H9 (cell line): ENCODE measurements at regions not wholly inside any gene's neighbourhood (a gene's known extent, or its start where the extent isn't known, plus 50 kb on each side); places are given as distances from the start of the nearest gene placed in this dataset.

Experiments used
- DNase-seq: peaks from one replicate; pipeline ENCODE4 v3.0.0-alpha.2; 2017
- H2AFZ ChIP-seq: one replicate; pipeline ENCODE4 v1.6.1; 2013; ENCODE audit warnings: mild to moderate bottlenecking, low read length, control low read depth, moderate library complexity
- H2AK5ac ChIP-seq: 2 replicates; pipeline ENCODE4 v1.6.1; 2013; ENCODE audit warnings: low read length, control low read depth, mixed read lengths; ENCODE audit not compliant: insufficient read length
- H2BK120ac ChIP-seq: one replicate; pipeline ENCODE4 v1.6.1; 2013; ENCODE audit warnings: low read depth, mild to moderate bottlenecking, low read length, control low read depth, inconsistent platforms; ENCODE audit not compliant: poor library complexity, severe bottlenecking
- H2BK12ac ChIP-seq: 2 replicates; pipeline ENCODE4 v1.6.1; 2013; ENCODE audit warnings: low read length, control low read depth, mixed read lengths, low read depth; ENCODE audit not compliant: insufficient read length
- H2BK15ac ChIP-seq: 2 replicates; pipeline ENCODE4 v1.6.1; 2013; ENCODE audit warnings: low read depth, low read length, control low read depth
- H2BK20ac ChIP-seq: one replicate; pipeline ENCODE4 v1.6.1; 2013; ENCODE audit warnings: low read depth, mild to moderate bottlenecking, low read length, control low read depth, inconsistent platforms; ENCODE audit not compliant: poor library complexity, severe bottlenecking
- H2BK5ac ChIP-seq: 2 replicates; pipeline ENCODE4 v1.6.1; 2013; ENCODE audit warnings: low read length, control low read depth, mixed read lengths; ENCODE audit not compliant: insufficient read length
- H3K14ac ChIP-seq: 2 replicates; pipeline ENCODE4 v1.6.1; 2013; ENCODE audit warnings: low read length, control low read depth; ENCODE audit not compliant: insufficient read depth
- H3K18ac ChIP-seq: 2 replicates; pipeline ENCODE4 v1.6.1; 2013; ENCODE audit warnings: low read depth, mild to moderate bottlenecking, mixed read lengths, low read length, control low read depth; ENCODE audit not compliant: insufficient read length
- H3K23ac ChIP-seq: 2 replicates; pipeline ENCODE4 v1.6.1; 2013; ENCODE audit warnings: low read length, control low read depth, mixed read lengths, low read depth; ENCODE audit not compliant: insufficient read length
- H3K23me2 ChIP-seq: 2 replicates; pipeline ENCODE4 v1.6.1; 2013; ENCODE audit warnings: low read depth, mild to moderate bottlenecking, mixed read lengths, low read length, control low read depth; ENCODE audit not compliant: insufficient read length, poor library complexity, severe bottlenecking
- H3K27ac ChIP-seq: 2 replicates; pipeline ENCODE4 v1.5.1; 2013; ENCODE audit warnings: low read length, control low read depth, mixed read lengths, low read depth; ENCODE audit not compliant: insufficient read length
- H3K27me3 ChIP-seq: 2 replicates; pipeline ENCODE4 v1.6.1; 2013; ENCODE audit warnings: low read length, control low read depth, inconsistent platforms; ENCODE audit not compliant: insufficient read depth
- H3K4ac ChIP-seq: 2 replicates; pipeline ENCODE4 v1.6.1; 2013; ENCODE audit warnings: low read depth, mild to moderate bottlenecking, control low read depth, inconsistent platforms, low read length, moderate library complexity
- H3K4me1 ChIP-seq: 2 replicates; pipeline ENCODE4 v1.6.1; 2013; ENCODE audit warnings: low read length, control low read depth, inconsistent platforms; ENCODE audit not compliant: insufficient read depth
- H3K4me2 ChIP-seq: 2 replicates; pipeline ENCODE4 v1.6.1; 2013; ENCODE audit warnings: low read length, control low read depth, mixed read lengths; ENCODE audit not compliant: insufficient read length, insufficient read depth
- H3K56ac ChIP-seq: 2 replicates; pipeline ENCODE4 v1.6.1; 2013; ENCODE audit warnings: low read depth, mild to moderate bottlenecking, mixed read lengths, low read length, control low read depth; ENCODE audit not compliant: insufficient read length
- H3K79me1 ChIP-seq: 2 replicates; pipeline ENCODE4 v1.6.1; 2013; ENCODE audit warnings: low read depth, mild to moderate bottlenecking, moderate library complexity, low read length, control low read depth, inconsistent platforms; ENCODE audit not compliant: insufficient read depth, poor library complexity, severe bottlenecking
- H3K79me2 ChIP-seq: 2 replicates; pipeline ENCODE4 v1.6.1; 2013; ENCODE audit warnings: low read length, control low read depth, inconsistent platforms; ENCODE audit not compliant: insufficient read depth
- H3K9ac ChIP-seq: 2 replicates; pipeline ENCODE4 v1.6.1; 2013; ENCODE audit warnings: low read length, control low read depth, mixed read lengths; ENCODE audit not compliant: insufficient read length; ENCODE audit errors: extremely low read depth
- H3K9me3 ChIP-seq: one replicate; pipeline ENCODE4 v1.6.1; 2013; ENCODE audit warnings: low read depth, low read length, inconsistent platforms; ENCODE audit not compliant: control insufficient read depth
- H3T11ph ChIP-seq: one replicate; pipeline ENCODE4 v1.6.1; 2013; ENCODE audit warnings: mild to moderate bottlenecking, low read length, control low read depth, inconsistent platforms
- H4K20me1 ChIP-seq: one replicate; pipeline ENCODE4 v1.6.1; 2013; ENCODE audit not compliant: control insufficient read depth, insufficient read length, insufficient read depth
- H4K5ac ChIP-seq: 2 replicates; pipeline ENCODE4 v1.6.1; 2013; ENCODE audit warnings: low read depth, mild to moderate bottlenecking, mixed read lengths, low read length, control low read depth; ENCODE audit not compliant: insufficient read length
- H4K8ac ChIP-seq: replicated peaks from 2 replicates; pipeline ENCODE4 v1.6.1; 2013; ENCODE audit warnings: low read length, control low read depth, mixed read lengths, low read depth; ENCODE audit not compliant: insufficient read length
- H4K91ac ChIP-seq: 2 replicates; pipeline ENCODE4 v1.6.1; 2013; ENCODE audit warnings: low read depth, mild to moderate bottlenecking, moderate library complexity, mixed read lengths, low read length, control low read depth; ENCODE audit not compliant: insufficient read length
- H3K27ac Mint-ChIP-seq, 3 experiments: 2 replicates in 2 of 3; 3 replicates in 1 of 3; pipeline ENCODE4 v1.8.0; 2020 to 2021; ENCODE audit warnings: mixed read lengths in 3 of 3, mild to moderate bottlenecking in 1 of 3, moderate library complexity in 1 of 3
- H3K27me3 Mint-ChIP-seq: 2 replicates; pipeline ENCODE4 v1.8.0; 2021; ENCODE audit warnings: low read depth, mild to moderate bottlenecking, moderate library complexity, mixed read lengths
- H3K36me3 Mint-ChIP-seq, 3 experiments: 2 replicates in 2 of 3; 3 replicates in 1 of 3; pipeline ENCODE4 v1.8.0; 2020 to 2021; ENCODE audit warnings: low read depth in 3 of 3, mixed read lengths in 3 of 3; ENCODE audit not compliant: insufficient read depth in 1 of 3
- H3K4me1 Mint-ChIP-seq, 2 experiments: 2 replicates each; pipeline ENCODE4 v1.8.0; 2020; ENCODE audit warnings: mixed read lengths in 2 of 2
- H3K4me3 Mint-ChIP-seq, 2 experiments: 2 replicates in 1 of 2; 3 replicates in 1 of 2; pipeline ENCODE4 v1.8.0; 2020 to 2021; ENCODE audit warnings: mild to moderate bottlenecking in 2 of 2, mixed read lengths in 2 of 2, moderate library complexity in 1 of 2
- H3K9me3 Mint-ChIP-seq, 2 experiments: 2 replicates in 1 of 2; 3 replicates in 1 of 2; pipeline ENCODE4 v1.8.0; 2020; ENCODE audit warnings: mild to moderate bottlenecking in 2 of 2, mixed read lengths in 2 of 2, moderate library complexity in 1 of 2
- WGBS: extraction: QIAGEN DNeasy Blood & Tissue Kit; methylation state at CpG from one replicate; pipeline ENCODE4 v1.1.7; 2013; ENCODE audit warnings: missing lambda C conversion rate, low lambda C conversion rate, mixed read lengths; ENCODE audit not compliant: insufficient read length; ENCODE audit errors: extremely low coverage; 5-methylcytosine and 5-hydroxymethylcytosine counted together
- TF ChIP-seq, protein P1 (sequence below): fragments of 200-600 bp; sonication (generic); conservative IDR thresholded peaks from 3 replicates; pipeline ENCODE4 v1.8.0; 2021; ENCODE audit warnings: antibody characterized with exemption, mild to moderate bottlenecking

DNA sequence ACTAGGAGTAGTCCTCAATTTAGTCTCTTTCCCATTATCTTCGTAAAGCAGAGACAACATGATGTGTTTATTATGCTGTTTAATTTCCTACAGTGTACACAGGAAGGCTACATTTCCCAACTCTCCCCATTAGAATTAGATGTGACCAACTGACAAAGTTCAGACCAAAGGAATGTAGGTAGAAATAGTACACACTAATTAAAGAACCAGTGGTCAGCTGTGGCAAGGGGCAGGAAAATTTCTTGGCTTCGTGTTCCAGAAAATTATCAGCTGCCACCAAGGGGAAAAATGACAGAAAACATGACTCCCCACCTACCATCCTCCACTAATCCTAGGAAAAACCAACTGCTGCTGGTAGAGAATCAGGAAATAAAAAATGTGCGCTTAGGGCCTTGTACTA is 125.6 kb downstream of the PPP1R3A start:
- H3K23ac ChIP-seq: no peak overlapping the region
- no peak overlapping the region for H4K91ac ChIP-seq
- no peaks in the 10 kb centered on the region for H3K27me3 ChIP-seq
- no peak for DNase-seq
- no CpG with 5 or more reads among the region's 3 CpGs for WGBS
- no peaks in the 10 kb centered on the region; a peak in 1 of 5 replicates for H3K9me3 Mint-ChIP-seq
- H3K4me2 ChIP-seq: no peak overlapping the region
- H3K56ac ChIP-seq: no peak overlapping the region
- H2BK120ac ChIP-seq: no peak overlapping the region
- no peak overlapping the region for H4K5ac ChIP-seq
- TF ChIP-seq, protein P1, sequence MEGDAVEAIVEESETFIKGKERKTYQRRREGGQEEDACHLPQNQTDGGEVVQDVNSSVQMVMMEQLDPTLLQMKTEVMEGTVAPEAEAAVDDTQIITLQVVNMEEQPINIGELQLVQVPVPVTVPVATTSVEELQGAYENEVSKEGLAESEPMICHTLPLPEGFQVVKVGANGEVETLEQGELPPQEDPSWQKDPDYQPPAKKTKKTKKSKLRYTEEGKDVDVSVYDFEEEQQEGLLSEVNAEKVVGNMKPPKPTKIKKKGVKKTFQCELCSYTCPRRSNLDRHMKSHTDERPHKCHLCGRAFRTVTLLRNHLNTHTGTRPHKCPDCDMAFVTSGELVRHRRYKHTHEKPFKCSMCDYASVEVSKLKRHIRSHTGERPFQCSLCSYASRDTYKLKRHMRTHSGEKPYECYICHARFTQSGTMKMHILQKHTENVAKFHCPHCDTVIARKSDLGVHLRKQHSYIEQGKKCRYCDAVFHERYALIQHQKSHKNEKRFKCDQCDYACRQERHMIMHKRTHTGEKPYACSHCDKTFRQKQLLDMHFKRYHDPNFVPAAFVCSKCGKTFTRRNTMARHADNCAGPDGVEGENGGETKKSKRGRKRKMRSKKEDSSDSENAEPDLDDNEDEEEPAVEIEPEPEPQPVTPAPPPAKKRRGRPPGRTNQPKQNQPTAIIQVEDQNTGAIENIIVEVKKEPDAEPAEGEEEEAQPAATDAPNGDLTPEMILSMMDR: no peak
- H2AFZ ChIP-seq: no peak overlapping the region
- no peaks in the 10 kb centered on the region for H3K79me2 ChIP-seq
- no peaks in the 10 kb centered on the region for H3K4me1 ChIP-seq
- H3K4me1 Mint-ChIP-seq: no peaks in the 10 kb centered on the region
- no peaks in the 10 kb centered on the region for H3K23me2 ChIP-seq
- no peak overlapping the region for H2BK12ac ChIP-seq
- no peaks in the 10 kb centered on the region for H3K36me3 Mint-ChIP-seq
- H2BK5ac ChIP-seq: no peak overlapping the region
- H3K9me3 ChIP-seq: no peaks in the 10 kb centered on the region
- H3K79me1 ChIP-seq: no peaks in the 10 kb centered on the region
- no peak overlapping the region for H3K27ac Mint-ChIP-seq
- H3K4me3 Mint-ChIP-seq: no peak overlapping the region
- no peaks in the 10 kb centered on the region for H4K20me1 ChIP-seq
- H3K4ac ChIP-seq: no peak overlapping the region
- H2BK15ac ChIP-seq: no peak overlapping the region
- H3K27me3 Mint-ChIP-seq: no peaks in the 10 kb centered on the region
- H3K14ac ChIP-seq: no peak overlapping the region
- H3T11ph ChIP-seq: no peak overlapping the region
- H2AK5ac ChIP-seq: no peak overlapping the region
- no peak overlapping the region for H3K9ac ChIP-seq
- no peak overlapping the region for H2BK20ac ChIP-seq
- H4K8ac ChIP-seq: no peak overlapping the region
- H3K18ac ChIP-seq: no peak overlapping the region
- H3K27ac ChIP-seq: no peak overlapping the region
